Activated CD4-positive, alpha-beta memory T cell treated with anti-CD3 and anti-CD28 coated beads for 36 hours (primary cell): ENCODE measurements at regions not wholly inside any gene's neighbourhood (a gene's known extent, or its start where the extent isn't known, plus 50 kb on each side); places are given as distances from the start of the nearest gene placed in this dataset.

Experiments used
- CTCF ChIA-PET: fragments of 350-600 bp; sonication (Branson Sonifier 250); formaldehyde crosslinking; loops from one replicate; lab custom pipeline; 2021; ENCODE audit warnings: antibody characterized with exemption, inconsistent platforms; lab: Charles Lee
- POLR2A ChIA-PET: fragments of 350-600 bp; sonication (Branson Sonifier 250); formaldehyde crosslinking; loops from one replicate; lab custom pipeline; 2021; ENCODE audit warnings: antibody characterized with exemption; lab: Charles Lee
- DNase-seq: peaks from one replicate; pipeline ENCODE4 v3.0.0-alpha.2; 2020
- H3K27ac Mint-ChIP-seq: one replicate; pipeline ENCODE4 v1.8.0; 2021; ENCODE audit warnings: mixed read lengths
- H3K27me3 Mint-ChIP-seq: one replicate; pipeline ENCODE4 v1.8.0; 2021; ENCODE audit warnings: mixed read lengths
- H3K36me3 Mint-ChIP-seq: one replicate; pipeline ENCODE4 v1.8.0; 2021; ENCODE audit warnings: mixed read lengths
- H3K4me1 Mint-ChIP-seq: one replicate; pipeline ENCODE4 v1.8.0; 2021; ENCODE audit warnings: low read depth, mixed read lengths
- H3K4me3 Mint-ChIP-seq: one replicate; pipeline ENCODE4 v1.8.0; 2021; ENCODE audit warnings: mild to moderate bottlenecking, mixed read lengths
- H3K9me3 Mint-ChIP-seq: one replicate; pipeline ENCODE4 v1.8.0; 2021; ENCODE audit warnings: mixed read lengths
- intact Hi-C: fragments of 100-400 bp; cut with micrococcal nuclease; formaldehyde crosslinking; loops from one replicate; pipeline ENCODE4 v1.15.1; 2023

GRCh38 chr19:30675086-30675485 is 302.9 kb downstream of the ZNF536 start:
- intact Hi-C loops: no loop called here
- Mint-ChIP-seq H3K4me1 (no peaks in the 10 kb centered on the region), H3K9me3 (no peaks in the 10 kb centered on the region), H3K36me3 (no peaks in the 10 kb centered on the region), H3K27me3 (peaks cover 11% of the 10 kb centered on the region), H3K4me3 (no peak overlapping the region), H3K27ac (no peak overlapping the region)
- ChIA-PET POLR2A (no interaction called here), CTCF (interaction anchor here (1.4 to 2.1 kb wide), 2 partner anchors 8 to 9 kb away, joined by 4 to 17 read pairs; no protein-coding TSS in a partner anchor)
- DNase-seq: no peak

- Mint-ChIP-seq H3K4me3 (no peak overlapping the region), H3K36me3 (no peaks in the 10 kb centered on the region), H3K4me1 (no peaks in the 10 kb centered on the region), H3K9me3 (no peaks in the 10 kb centered on the region), H3K27me3 (peaks cover 12% of the 10 kb centered on the region), H3K27ac (no peak overlapping the region)
- DNase-seq: no peak
- POLR2A ChIA-PET: no interaction called here
- intact Hi-C loops: no loop called here
- CTCF ChIA-PET: interaction anchor here (1.4 to 2.1 kb wide), 2 partner anchors 8 to 9 kb away, joined by 4 to 17 read pairs; no protein-coding TSS in a partner anchor
These were observed 302.5 kb downstream of the ZNF536 start for GRCh38 chr19:30674656-30675055.

- intact Hi-C loops: no loop called here
- Mint-ChIP-seq H3K4me1 (no peaks in the 10 kb centered on the region), H3K36me3 (no peaks in the 10 kb centered on the region), H3K27ac (no peak overlapping the region), H3K4me3 (no peak overlapping the region), H3K9me3 (no peaks in the 10 kb centered on the region), H3K27me3 (peaks cover 23% of the 10 kb centered on the region)
- POLR2A ChIA-PET: no interaction called here
- no peak for DNase-seq
- CTCF ChIA-PET: no interaction called here
These were observed 301.2 kb downstream of the ZNF536 start for GRCh38 chr19:30673336-30673735.

GRCh38 chr19:30672926-30673325 is 300.7 kb downstream of the ZNF536 start:
- ChIA-PET POLR2A (no interaction called here), CTCF (no interaction called here)
- intact Hi-C loops: no loop called here
- no peaks in the 10 kb centered on the region for H3K9me3 Mint-ChIP-seq
- no peak overlapping the region for H3K4me3 Mint-ChIP-seq
- no peak for DNase-seq
- H3K4me1 Mint-ChIP-seq: no peaks in the 10 kb centered on the region
- H3K27ac Mint-ChIP-seq: no peak overlapping the region
- H3K27me3 Mint-ChIP-seq: peaks cover 25% of the 10 kb centered on the region
- H3K36me3 Mint-ChIP-seq: no peaks in the 10 kb centered on the region

- Mint-ChIP-seq H3K36me3 (no peaks in the 10 kb centered on the region), H3K27me3 (peaks cover 25% of the 10 kb centered on the region)
- CTCF ChIA-PET: no interaction called here
These were observed 299.5 kb downstream of the ZNF536 start for GRCh38 chr19:30671622-30672051.

GRCh38 chr19:30671367-30671619 is 299.1 kb downstream of the ZNF536 start:
- intact Hi-C loops: no loop called here
- DNase-seq: no peak
- Mint-ChIP-seq H3K27ac (no peak overlapping the region), H3K4me1 (no peaks in the 10 kb centered on the region), H3K36me3 (no peaks in the 10 kb centered on the region), H3K4me3 (no peak overlapping the region), H3K27me3 (peaks cover 25% of the 10 kb centered on the region), H3K9me3 (no peaks in the 10 kb centered on the region)
- POLR2A ChIA-PET: no interaction called here
- CTCF ChIA-PET: no interaction called here

More at GRCh38 chr19:30671622-30672051, 299.5 kb downstream of the ZNF536 start:
- Mint-ChIP-seq H3K4me3 (no peak overlapping the region), H3K9me3 (no peaks in the 10 kb centered on the region), H3K27ac (no peak overlapping the region), H3K4me1 (no peaks in the 10 kb centered on the region)
- intact Hi-C loops: no loop called here
- DNase-seq: no peak
- POLR2A ChIA-PET: no interaction called here

GRCh38 chr19:30670562-30671366 is 298.6 kb downstream of the ZNF536 start:
- CTCF ChIA-PET: no interaction called here
- peaks cover 25% of the 10 kb centered on the region for H3K27me3 Mint-ChIP-seq
- POLR2A ChIA-PET: no interaction called here
- H3K9me3 Mint-ChIP-seq: no peaks in the 10 kb centered on the region
- no peak overlapping the region for H3K4me3 Mint-ChIP-seq
- no peak for DNase-seq
- H3K27ac Mint-ChIP-seq: no peak overlapping the region
- intact Hi-C loops: no loop called here
- H3K4me1 Mint-ChIP-seq: no peaks in the 10 kb centered on the region
- no peaks in the 10 kb centered on the region for H3K36me3 Mint-ChIP-seq

GRCh38 chr19:30670011-30670329 is 297.8 kb downstream of the ZNF536 start:
- ChIA-PET CTCF (interaction anchor here (0.6 to 1.6 kb wide), 6 partner anchors 9 to 1370 kb away, joined by 3 to 6 read pairs (median 3); no protein-coding TSS in a partner anchor), POLR2A (no interaction called here)

GRCh38 chr19:30669329-30670010 is 297.3 kb downstream of the ZNF536 start:
- H3K4me1 Mint-ChIP-seq: no peaks in the 10 kb centered on the region

More at GRCh38 chr19:30670011-30670329, 297.8 kb downstream of the ZNF536 start:
- no peaks in the 10 kb centered on the region for H3K9me3 Mint-ChIP-seq
- H3K27me3 Mint-ChIP-seq: peaks cover 24% of the 10 kb centered on the region
- no peak overlapping the region for H3K27ac Mint-ChIP-seq
- H3K4me1 Mint-ChIP-seq: no peaks in the 10 kb centered on the region
- no peak for DNase-seq
- intact Hi-C loops: no loop called here
- no peaks in the 10 kb centered on the region for H3K36me3 Mint-ChIP-seq
- no peak overlapping the region for H3K4me3 Mint-ChIP-seq

GRCh38 chr19:30668521-30669155 is 296.5 kb downstream of the ZNF536 start:
- no peaks in the 10 kb centered on the region for H3K4me1 Mint-ChIP-seq
- intact Hi-C loops: loop anchor here (5.0 kb wide), 1 partner anchor 1554 kb away; no protein-coding TSS in a partner anchor
- no peak overlapping the region for H3K4me3 Mint-ChIP-seq
- ChIA-PET POLR2A (no interaction called here), CTCF (interaction anchor here (0.8 to 3.7 kb wide), 4 partner anchors 9 to 20 kb away, joined by 3 to 24 read pairs (median 5); no protein-coding TSS in a partner anchor)
- H3K9me3 Mint-ChIP-seq: no peaks in the 10 kb centered on the region
- H3K27me3 Mint-ChIP-seq: peaks cover 24% of the 10 kb centered on the region
- DNase-seq: no peak
- H3K36me3 Mint-ChIP-seq: no peaks in the 10 kb centered on the region
- H3K27ac Mint-ChIP-seq: no peak overlapping the region

More at GRCh38 chr19:30669329-30670010, 297.3 kb downstream of the ZNF536 start:
- DNase-seq: peak; percentile 57
- no peak overlapping the region for H3K4me3 Mint-ChIP-seq
- CTCF ChIA-PET: interaction anchor here (0.6 to 3.7 kb wide), 8 partner anchors 8 to 1371 kb away, joined by 3 to 24 read pairs (median 4); no protein-coding TSS in a partner anchor
- H3K27ac Mint-ChIP-seq: no peak overlapping the region
- intact Hi-C loops: loop anchor here (5.0 kb wide), 1 partner anchor 1553 kb away; no protein-coding TSS in a partner anchor
- POLR2A ChIA-PET: no interaction called here
- H3K36me3 Mint-ChIP-seq: no peaks in the 10 kb centered on the region
- peaks cover 24% of the 10 kb centered on the region for H3K27me3 Mint-ChIP-seq
- H3K9me3 Mint-ChIP-seq: no peaks in the 10 kb centered on the region

GRCh38 chr19:30667746-30668145 is 295.6 kb downstream of the ZNF536 start:
- no peaks in the 10 kb centered on the region for H3K36me3 Mint-ChIP-seq
- H3K27ac Mint-ChIP-seq: no peak overlapping the region
- H3K9me3 Mint-ChIP-seq: no peaks in the 10 kb centered on the region
- no peak for DNase-seq
- POLR2A ChIA-PET: no interaction called here
- CTCF ChIA-PET: interaction anchor here (0.6 to 3.7 kb wide), 6 partner anchors 7 to 1557 kb away, joined by 3 to 26 read pairs (median 12); no protein-coding TSS in a partner anchor
- H3K4me1 Mint-ChIP-seq: no peaks in the 10 kb centered on the region
- intact Hi-C loops: loop anchor here (5.0 kb wide), 1 partner anchor 1555 kb away; no protein-coding TSS in a partner anchor
- no peak overlapping the region for H3K4me3 Mint-ChIP-seq
- peaks cover 27% of the 10 kb centered on the region for H3K27me3 Mint-ChIP-seq

GRCh38 chr19:30667227-30667626 is 295.0 kb downstream of the ZNF536 start:
- Mint-ChIP-seq H3K36me3 (no peaks in the 10 kb centered on the region), H3K27ac (no peak overlapping the region), H3K4me3 (no peak overlapping the region), H3K27me3 (peaks cover 27% of the 10 kb centered on the region), H3K9me3 (no peaks in the 10 kb centered on the region), H3K4me1 (no peaks in the 10 kb centered on the region)
- CTCF ChIA-PET: interaction anchor here (0.6 to 3.7 kb wide), 7 partner anchors 8 to 1558 kb away, joined by 3 to 26 read pairs (median 7); no protein-coding TSS in a partner anchor
- DNase-seq: no peak
- POLR2A ChIA-PET: no interaction called here
- intact Hi-C loops: loop anchor here (5.0 kb wide), 1 partner anchor 1555 kb away; no protein-coding TSS in a partner anchor
